ENCODE measurements at regions not wholly inside any gene's neighbourhood (a gene's known extent, or its start where the extent isn't known, plus 50 kb on each side); places are given as distances from the start of the nearest gene placed in this dataset.

DNA sequence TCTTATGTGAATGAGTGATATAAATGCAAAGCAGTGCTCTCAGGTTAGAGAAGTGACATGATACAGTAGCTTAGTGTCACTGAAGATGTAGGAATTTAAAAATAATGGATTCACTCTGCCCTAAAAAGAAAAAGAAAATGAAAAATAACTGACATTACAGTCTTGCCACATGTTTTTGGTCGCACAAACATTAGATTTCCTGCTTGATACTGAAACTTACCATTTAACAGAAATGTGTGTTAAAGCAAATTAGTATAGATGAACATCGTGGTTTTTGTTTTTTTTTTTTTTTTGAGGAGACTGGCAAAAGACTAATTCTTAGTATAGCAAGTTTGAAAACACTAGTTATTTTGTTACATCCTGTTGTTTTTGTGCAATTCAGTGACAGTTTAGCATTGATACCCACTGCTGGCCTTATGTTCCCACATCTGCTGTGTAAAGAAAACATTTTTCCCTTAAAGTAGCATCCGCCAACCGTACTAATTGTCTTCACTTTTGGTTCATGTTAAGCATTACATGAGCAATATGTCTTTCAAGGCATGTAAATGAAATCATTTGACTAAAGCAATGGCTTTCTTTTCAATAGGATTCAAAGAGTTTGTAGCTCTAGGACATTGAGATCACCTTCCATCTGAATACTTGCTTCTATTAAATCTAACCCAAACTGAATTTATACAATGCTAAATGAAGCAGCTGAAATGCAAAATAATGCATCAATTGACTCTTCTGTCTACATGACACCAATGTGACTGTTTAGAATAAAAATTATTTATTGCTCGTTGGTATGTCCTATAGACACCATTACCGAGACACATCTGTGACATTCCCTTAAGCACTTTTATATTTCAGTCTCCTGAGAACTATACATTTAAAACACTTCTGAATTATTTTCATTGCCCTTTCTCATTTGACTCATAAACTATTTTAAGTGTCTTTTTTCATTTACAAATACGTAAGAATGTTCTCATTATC is 859.1 kb downstream of the MAT2B start:
- Histone ChIP-seq H3K27ac (ENCODE audit: low read depth, low read length) (no peak overlapping the region), H3K9me3 (ENCODE audit: control insufficient read depth in 3 of 3, low read length in 3 of 3) (no peaks in the 10 kb centered on the region), H3K27me3 (ENCODE audit: control insufficient read depth in 3 of 3, insufficient read depth in 3 of 3, low read length in 3 of 3) (no peaks in the 10 kb centered on the region), H3K4me1 (ENCODE audit: control insufficient read depth in 3 of 3, insufficient read depth in 3 of 3, low read length in 3 of 3) (no peaks in the 10 kb centered on the region), H3K4me3 (ENCODE audit: low read length in 3 of 3) (no peak overlapping the region), H3K36me3 (ENCODE audit: control insufficient read depth in 3 of 3, insufficient read depth in 3 of 3, low read length in 3 of 3) (no peaks in the 10 kb centered on the region), H3K9ac (ENCODE audit: low read depth in 1 of 3, low read length in 3 of 3) (no peak overlapping the region)

DNA sequence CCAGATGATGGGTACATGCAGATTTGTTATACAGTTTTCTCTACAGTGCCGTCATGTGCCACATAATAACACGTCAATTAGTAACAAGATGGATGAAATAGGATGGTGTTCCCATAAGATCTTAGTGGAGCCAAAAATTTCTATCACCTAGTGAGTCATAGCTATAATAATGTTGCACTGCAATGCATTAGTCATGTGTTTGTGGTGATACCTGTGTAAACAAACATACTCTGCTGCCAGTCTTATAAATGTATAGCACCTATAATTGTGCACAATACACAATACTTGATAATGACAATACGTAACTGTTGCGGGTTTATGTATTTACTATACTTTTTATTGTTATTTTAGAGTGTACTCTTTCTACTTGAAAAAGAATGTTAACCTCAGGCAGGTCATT is 865.4 kb downstream of the MAT2B start:
- no peaks in the 10 kb centered on the region for H3K4me1 ChIP-seq (ENCODE audit: control insufficient read depth in 3 of 3, insufficient read depth in 3 of 3, low read length in 3 of 3)
- no peak overlapping the region for H3K4me3 ChIP-seq (ENCODE audit: low read length in 3 of 3)
- H3K27ac ChIP-seq (ENCODE audit: low read depth, low read length) = no peak overlapping the region
- H3K27me3 ChIP-seq (ENCODE audit: control insufficient read depth in 3 of 3, insufficient read depth in 3 of 3, low read length in 3 of 3) = no peaks in the 10 kb centered on the region
- no peaks in the 10 kb centered on the region for H3K9me3 ChIP-seq (ENCODE audit: control insufficient read depth in 3 of 3, low read length in 3 of 3)
- H3K9ac ChIP-seq (ENCODE audit: low read depth in 1 of 3, low read length in 3 of 3) = no peak overlapping the region
- no peaks in the 10 kb centered on the region for H3K36me3 ChIP-seq (ENCODE audit: control insufficient read depth in 3 of 3, insufficient read depth in 3 of 3, low read length in 3 of 3)

DNA sequence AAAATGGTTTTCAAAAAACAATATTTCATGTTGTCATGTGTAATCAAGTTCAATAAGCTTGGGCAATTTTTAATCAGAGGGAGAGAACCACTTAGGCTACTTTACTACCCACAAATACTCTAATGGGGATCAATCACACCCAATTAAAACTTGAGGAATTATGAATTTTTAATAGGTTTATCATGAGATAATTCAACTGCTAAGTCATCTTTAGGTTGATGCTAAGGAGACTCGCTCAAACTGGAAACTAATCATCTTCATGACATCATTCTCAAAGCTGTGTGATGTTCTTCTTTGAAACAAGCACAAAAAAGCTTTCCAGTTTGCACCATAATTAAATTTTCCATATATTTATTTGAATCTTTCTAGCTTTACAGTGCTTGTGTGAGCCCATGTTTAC is 867.5 kb downstream of the MAT2B start:
- Histone ChIP-seq H3K4me1 (ENCODE audit: control insufficient read depth in 3 of 3, insufficient read depth in 3 of 3, low read length in 3 of 3) (no peaks in the 10 kb centered on the region), H3K9me3 (ENCODE audit: control insufficient read depth in 3 of 3, low read length in 3 of 3) (no peaks in the 10 kb centered on the region), H3K27ac (ENCODE audit: low read depth, low read length) (no peak overlapping the region), H3K27me3 (ENCODE audit: control insufficient read depth in 3 of 3, insufficient read depth in 3 of 3, low read length in 3 of 3) (no peaks in the 10 kb centered on the region), H3K9ac (ENCODE audit: low read depth in 1 of 3, low read length in 3 of 3) (no peak overlapping the region), H3K4me3 (ENCODE audit: low read length in 3 of 3) (no peak overlapping the region), H3K36me3 (ENCODE audit: control insufficient read depth in 3 of 3, insufficient read depth in 3 of 3, low read length in 3 of 3) (no peaks in the 10 kb centered on the region)

DNA sequence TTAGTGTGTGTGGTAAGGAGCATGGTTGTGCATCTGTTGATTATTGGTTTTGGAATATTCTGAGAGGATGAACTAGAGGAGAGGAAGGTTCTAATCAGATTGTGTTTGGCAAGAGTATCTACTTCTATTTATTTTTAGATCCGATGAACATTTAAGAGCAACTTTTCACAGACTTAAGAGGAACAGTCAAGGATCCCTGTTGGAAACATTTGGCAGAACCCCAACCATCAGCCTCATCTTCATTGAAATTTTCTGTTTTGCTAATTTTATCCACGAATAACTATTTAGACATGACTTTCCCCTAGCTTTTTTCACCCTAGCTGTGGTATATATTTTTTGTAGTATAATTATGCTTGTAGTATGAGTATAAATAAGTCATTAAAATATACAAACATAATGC is 868.5 kb downstream of the MAT2B start:
- Histone ChIP-seq H3K9ac (ENCODE audit: low read depth in 1 of 3, low read length in 3 of 3) (no peak overlapping the region), H3K4me1 (ENCODE audit: control insufficient read depth in 3 of 3, insufficient read depth in 3 of 3, low read length in 3 of 3) (no peaks in the 10 kb centered on the region), H3K4me3 (ENCODE audit: low read length in 3 of 3) (no peak overlapping the region), H3K27ac (ENCODE audit: low read depth, low read length) (no peak overlapping the region), H3K27me3 (ENCODE audit: control insufficient read depth in 3 of 3, insufficient read depth in 3 of 3, low read length in 3 of 3) (no peaks in the 10 kb centered on the region), H3K36me3 (ENCODE audit: control insufficient read depth in 3 of 3, insufficient read depth in 3 of 3, low read length in 3 of 3) (no peaks in the 10 kb centered on the region), H3K9me3 (ENCODE audit: control insufficient read depth in 3 of 3, low read length in 3 of 3) (no peaks in the 10 kb centered on the region)

DNA sequence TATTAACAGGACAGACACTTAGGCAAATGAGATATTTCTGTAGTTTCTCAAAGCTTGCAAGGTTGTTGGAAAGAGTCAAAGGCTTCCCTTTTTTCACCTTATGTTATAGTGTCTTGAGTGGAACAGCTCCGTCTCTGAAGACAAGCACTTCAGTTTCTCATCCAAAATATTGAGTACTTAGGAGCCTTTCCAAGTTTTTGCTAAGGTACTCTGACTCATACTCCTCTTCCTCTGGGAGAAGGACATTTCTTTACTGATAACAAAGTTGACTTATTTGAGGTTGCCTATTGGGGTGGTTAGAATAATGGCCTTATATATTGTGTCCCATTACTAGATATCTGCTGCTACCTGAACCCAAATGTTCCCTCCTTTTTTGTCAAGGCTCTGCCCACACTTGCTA is 869.6 kb downstream of the MAT2B start:
- no peak overlapping the region for H3K9ac ChIP-seq (ENCODE audit: low read depth in 1 of 3, low read length in 3 of 3)
- no peak overlapping the region for H3K27ac ChIP-seq (ENCODE audit: low read depth, low read length)
- H3K36me3 ChIP-seq (ENCODE audit: control insufficient read depth in 3 of 3, insufficient read depth in 3 of 3, low read length in 3 of 3) = no peaks in the 10 kb centered on the region
- no peaks in the 10 kb centered on the region for H3K4me1 ChIP-seq (ENCODE audit: control insufficient read depth in 3 of 3, insufficient read depth in 3 of 3, low read length in 3 of 3)
- no peak overlapping the region for H3K4me3 ChIP-seq (ENCODE audit: low read length in 3 of 3)
- H3K27me3 ChIP-seq (ENCODE audit: control insufficient read depth in 3 of 3, insufficient read depth in 3 of 3, low read length in 3 of 3) = no peaks in the 10 kb centered on the region
- no peaks in the 10 kb centered on the region for H3K9me3 ChIP-seq (ENCODE audit: control insufficient read depth in 3 of 3, low read length in 3 of 3)

DNA sequence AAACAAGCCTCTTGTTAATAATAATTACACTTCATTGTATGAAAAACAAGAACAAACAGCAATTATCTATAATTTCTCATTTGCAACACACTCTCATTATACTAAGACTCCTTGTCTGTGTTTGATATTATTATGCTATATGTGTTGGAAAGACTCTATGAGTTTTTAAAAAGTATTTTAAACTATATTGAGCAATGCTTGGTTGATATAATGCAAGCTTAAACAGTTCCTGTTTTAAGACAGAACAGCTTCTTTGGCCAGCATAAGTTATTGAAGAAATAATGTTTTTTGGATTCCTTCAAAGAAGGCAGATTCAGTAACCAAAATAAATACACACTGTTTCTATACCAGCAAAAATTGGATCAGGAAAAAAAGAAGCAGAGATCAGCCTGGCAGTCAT is 871.4 kb downstream of the MAT2B start:
- no peaks in the 10 kb centered on the region for H3K4me1 ChIP-seq (ENCODE audit: control insufficient read depth in 3 of 3, insufficient read depth in 3 of 3, low read length in 3 of 3)
- H3K9ac ChIP-seq (ENCODE audit: low read depth in 1 of 3, low read length in 3 of 3) = no peak overlapping the region
- H3K9me3 ChIP-seq (ENCODE audit: control insufficient read depth in 3 of 3, low read length in 3 of 3) = no peaks in the 10 kb centered on the region
- H3K36me3 ChIP-seq (ENCODE audit: control insufficient read depth in 3 of 3, insufficient read depth in 3 of 3, low read length in 3 of 3) = no peaks in the 10 kb centered on the region
- H3K4me3 ChIP-seq (ENCODE audit: low read length in 3 of 3) = no peak overlapping the region
- H3K27me3 ChIP-seq (ENCODE audit: control insufficient read depth in 3 of 3, insufficient read depth in 3 of 3, low read length in 3 of 3) = no peaks in the 10 kb centered on the region
- no peak overlapping the region for H3K27ac ChIP-seq (ENCODE audit: low read depth, low read length)

DNA sequence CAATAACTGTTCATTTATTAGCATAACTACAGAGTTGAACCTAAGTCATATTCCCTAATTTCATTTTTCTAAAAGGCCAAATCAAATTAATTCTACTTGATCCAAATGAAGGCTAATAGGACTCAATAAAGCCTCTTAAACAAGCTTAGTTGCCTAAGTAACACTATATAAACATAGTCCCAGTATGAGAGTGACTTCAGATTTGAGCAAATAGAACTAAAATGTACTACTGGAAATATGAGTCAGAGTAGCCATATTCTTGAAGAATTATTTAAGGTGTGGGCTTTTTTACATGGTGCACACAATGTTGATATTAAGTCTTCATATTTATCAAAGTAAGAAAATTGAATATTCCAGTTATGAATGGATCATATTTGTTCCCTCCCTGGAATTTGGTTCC is 872.3 kb downstream of the MAT2B start:
- Histone ChIP-seq H3K4me1 (ENCODE audit: control insufficient read depth in 3 of 3, insufficient read depth in 3 of 3, low read length in 3 of 3) (no peaks in the 10 kb centered on the region), H3K4me3 (ENCODE audit: low read length in 3 of 3) (no peak overlapping the region), H3K9me3 (ENCODE audit: control insufficient read depth in 3 of 3, low read length in 3 of 3) (no peaks in the 10 kb centered on the region), H3K36me3 (ENCODE audit: control insufficient read depth in 3 of 3, insufficient read depth in 3 of 3, low read length in 3 of 3) (no peaks in the 10 kb centered on the region), H3K27me3 (ENCODE audit: control insufficient read depth in 3 of 3, insufficient read depth in 3 of 3, low read length in 3 of 3) (no peaks in the 10 kb centered on the region), H3K27ac (ENCODE audit: low read depth, low read length) (no peak overlapping the region), H3K9ac (ENCODE audit: low read depth in 1 of 3, low read length in 3 of 3) (no peak overlapping the region)

DNA sequence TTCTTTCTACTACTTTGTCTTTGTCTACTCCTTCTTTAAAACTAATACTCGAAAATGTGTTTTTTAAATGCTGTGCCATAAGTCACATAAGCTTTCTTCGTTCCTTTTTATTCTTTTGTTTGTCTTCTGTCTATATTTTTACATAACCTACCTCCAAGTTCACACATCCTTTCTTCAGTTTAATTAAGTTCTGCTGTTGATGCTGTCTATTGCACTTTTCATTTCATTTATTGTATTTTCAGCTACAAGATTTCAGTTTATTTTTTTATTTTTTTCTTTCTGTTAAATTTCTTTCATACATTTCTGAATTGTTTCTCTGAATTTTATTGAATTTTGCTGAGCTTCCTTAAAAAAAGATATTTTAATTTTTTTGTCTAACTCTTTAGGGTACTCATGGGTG is 878.2 kb downstream of the MAT2B start:
- H3K27me3 ChIP-seq (ENCODE audit: control insufficient read depth in 3 of 3, insufficient read depth in 3 of 3, low read length in 3 of 3) = no peaks in the 10 kb centered on the region
- no peak overlapping the region for H3K4me3 ChIP-seq (ENCODE audit: low read length in 3 of 3)
- no peaks in the 10 kb centered on the region for H3K36me3 ChIP-seq (ENCODE audit: control insufficient read depth in 3 of 3, insufficient read depth in 3 of 3, low read length in 3 of 3)
- no peaks in the 10 kb centered on the region for H3K4me1 ChIP-seq (ENCODE audit: control insufficient read depth in 3 of 3, insufficient read depth in 3 of 3, low read length in 3 of 3)
- no peak overlapping the region for H3K27ac ChIP-seq (ENCODE audit: low read depth, low read length)
- peaks cover 2 to 6% (median 4%) of the 10 kb centered on the region in 3 donors for H3K9me3 ChIP-seq (ENCODE audit: control insufficient read depth in 3 of 3, low read length in 3 of 3)
- no peak overlapping the region for H3K9ac ChIP-seq (ENCODE audit: low read depth in 1 of 3, low read length in 3 of 3)

DNA sequence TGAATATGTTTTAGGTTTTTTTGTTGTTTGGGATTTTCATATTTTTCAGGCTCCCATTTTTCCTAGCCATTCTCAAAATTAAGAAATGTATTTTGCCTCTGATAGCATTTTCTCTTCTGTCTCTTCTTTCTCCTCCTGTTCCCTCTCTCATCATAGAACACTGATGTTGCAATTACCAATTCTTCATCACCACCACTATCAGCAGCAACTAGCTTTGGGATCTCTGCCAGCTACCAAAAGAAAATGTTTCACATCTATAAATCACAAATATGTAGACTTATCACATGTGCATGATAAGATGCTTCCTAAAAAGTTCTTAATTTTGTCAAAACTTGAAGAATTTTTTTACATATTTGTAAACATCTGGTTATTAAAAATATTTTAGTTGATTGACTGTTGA is 887.1 kb downstream of the MAT2B start:
- H3K27ac ChIP-seq (ENCODE audit: low read depth, low read length) = no peak overlapping the region
- H3K9me3 ChIP-seq (ENCODE audit: control insufficient read depth in 3 of 3, low read length in 3 of 3) = no peaks in the 10 kb centered on the region
- H3K9ac ChIP-seq (ENCODE audit: low read depth in 1 of 3, low read length in 3 of 3) = no peak overlapping the region
- no peak overlapping the region for H3K4me3 ChIP-seq (ENCODE audit: low read length in 3 of 3)
- no peaks in the 10 kb centered on the region for H3K4me1 ChIP-seq (ENCODE audit: control insufficient read depth in 3 of 3, insufficient read depth in 3 of 3, low read length in 3 of 3)
- H3K27me3 ChIP-seq (ENCODE audit: control insufficient read depth in 3 of 3, insufficient read depth in 3 of 3, low read length in 3 of 3) = no peaks in the 10 kb centered on the region
- no peaks in the 10 kb centered on the region for H3K36me3 ChIP-seq (ENCODE audit: control insufficient read depth in 3 of 3, insufficient read depth in 3 of 3, low read length in 3 of 3)

DNA sequence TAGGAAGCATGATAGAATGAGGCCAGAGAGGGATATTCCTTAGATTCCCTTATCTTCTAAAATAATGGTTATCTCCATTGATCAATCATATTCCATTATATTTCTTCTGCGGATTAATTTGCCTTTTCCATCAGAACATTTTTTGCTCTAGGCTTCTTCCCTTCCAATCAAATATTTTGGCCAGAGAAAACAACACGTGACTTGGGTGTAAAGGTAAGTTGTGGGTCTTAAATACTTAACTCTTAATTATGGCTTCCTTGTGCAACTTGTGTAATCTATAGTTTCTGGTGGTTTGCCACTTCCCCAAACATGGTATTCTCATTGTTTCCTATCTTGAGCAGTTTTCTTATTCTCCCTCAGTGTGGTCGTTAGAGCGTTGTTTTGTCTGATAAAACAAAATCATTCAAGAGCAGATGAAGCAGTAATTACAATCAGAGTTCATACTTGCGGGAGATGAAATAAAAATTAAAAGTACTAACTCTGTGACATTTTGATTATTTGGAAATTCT is 889.3 kb downstream of the MAT2B start:
- Histone ChIP-seq H3K9me3 (ENCODE audit: control insufficient read depth in 3 of 3, low read length in 3 of 3) (no peaks in the 10 kb centered on the region), H3K36me3 (ENCODE audit: control insufficient read depth in 3 of 3, insufficient read depth in 3 of 3, low read length in 3 of 3) (no peaks in the 10 kb centered on the region), H3K4me1 (ENCODE audit: control insufficient read depth in 3 of 3, insufficient read depth in 3 of 3, low read length in 3 of 3) (no peaks in the 10 kb centered on the region), H3K4me3 (ENCODE audit: low read length in 3 of 3) (no peak overlapping the region), H3K27me3 (ENCODE audit: control insufficient read depth in 3 of 3, insufficient read depth in 3 of 3, low read length in 3 of 3) (no peaks in the 10 kb centered on the region), H3K27ac (ENCODE audit: low read depth, low read length) (no peak overlapping the region), H3K9ac (ENCODE audit: low read depth in 1 of 3, low read length in 3 of 3) (no peak overlapping the region)

Measured in skeletal muscle tissue (tissue), 3 donors.